K562 (cell line): ENCODE measurements at regions not wholly inside any gene's neighbourhood (a gene's known extent, or its start where the extent isn't known, plus 50 kb on each side); places are given as distances from the start of the nearest gene placed in this dataset.

Experiments
- HEY1 ChIP-seq: fragments of 250-450 bp; sonication (Bioruptor Pico); IDR thresholded peaks from 2 replicates; pipeline ENCODE4 v1.5.0; 2020; ENCODE audit warnings: mild to moderate bottlenecking, moderate library complexity, borderline replicate concordance
- HNRNPL ChIP-seq: fragments of 200-400 bp; formaldehyde crosslinking; IDR thresholded peaks from 2 replicates; pipeline ENCODE4 v1.6.1; 2017; ENCODE audit warnings: low read depth, mild to moderate bottlenecking, low read length
- NFIC ChIP-seq: fragments of 450-650 bp; IDR thresholded peaks from 2 replicates; pipeline ENCODE4 v1.6.1; 2017; ENCODE audit warnings: mild to moderate bottlenecking, inconsistent platforms
- POLR2H ChIP-seq: IDR thresholded peaks from 2 replicates; pipeline ENCODE4 v1.6.1; 2016; ENCODE audit warnings: missing genetic modification characterization, low read depth, mild to moderate bottlenecking, control low read depth, missing compliant biosample characterization, moderate library complexity
- SIN3A ChIP-seq, 2 experiments: fragments of 150-350 bp in 1 of 2; IDR thresholded peaks; 2 replicates each; pipeline ENCODE4 v1.6.1; 2011 to 2016; ENCODE audit warnings: borderline replicate concordance in 2 of 2, low read depth in 2 of 2, low read length in 2 of 2, mild to moderate bottlenecking in 2 of 2, moderate library complexity in 2 of 2; ENCODE audit not compliant: control insufficient read depth in 1 of 2
- TARDBP ChIP-seq: fragments of 450-650 bp; IDR thresholded peaks from 2 replicates; pipeline ENCODE4 v1.6.1; 2016
- TF ChIP-seq, protein P1 (sequence below): fragments of 250-450 bp; sonication (Bioruptor Pico); IDR thresholded peaks from 2 replicates; pipeline ENCODE4 v1.5.0; 2020; ENCODE audit warnings: mild to moderate bottlenecking
- TF ChIP-seq, protein P2 (sequence below), 2 experiments: fragments of 150-350 bp in 1 of 2; IDR thresholded peaks; 2 replicates each; pipeline ENCODE4 v1.6.1; 2012 to 2016; ENCODE audit warnings: low read depth in 2 of 2, low read length in 2 of 2, mild to moderate bottlenecking in 1 of 2, moderate library complexity in 1 of 2

- TF ChIP-seq, protein P1, sequence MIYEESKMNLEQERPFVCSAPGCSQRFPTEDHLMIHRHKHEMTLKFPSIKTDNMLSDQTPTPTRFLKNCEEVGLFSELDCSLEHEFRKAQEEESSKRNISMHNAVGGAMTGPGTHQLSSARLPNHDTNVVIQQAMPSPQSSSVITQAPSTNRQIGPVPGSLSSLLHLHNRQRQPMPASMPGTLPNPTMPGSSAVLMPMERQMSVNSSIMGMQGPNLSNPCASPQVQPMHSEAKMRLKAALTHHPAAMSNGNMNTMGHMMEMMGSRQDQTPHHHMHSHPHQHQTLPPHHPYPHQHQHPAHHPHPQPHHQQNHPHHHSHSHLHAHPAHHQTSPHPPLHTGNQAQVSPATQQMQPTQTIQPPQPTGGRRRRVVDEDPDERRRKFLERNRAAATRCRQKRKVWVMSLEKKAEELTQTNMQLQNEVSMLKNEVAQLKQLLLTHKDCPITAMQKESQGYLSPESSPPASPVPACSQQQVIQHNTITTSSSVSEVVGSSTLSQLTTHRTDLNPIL (CRISPR knock-in tag) = no peak
- TF ChIP-seq HEY1 (CRISPR knock-in tag) (no peak), TARDBP (no peak), POLR2H (no peak), SIN3A (IDR thresholded peaks at IDR 0.05; ENCODE audit: borderline replicate concordance in 2 of 2, control insufficient read depth in 1 of 2, low read depth in 2 of 2, low read length in 2 of 2) (no peak), NFIC (no peak), HNRNPL (no peak)
- TF ChIP-seq, protein P2, sequence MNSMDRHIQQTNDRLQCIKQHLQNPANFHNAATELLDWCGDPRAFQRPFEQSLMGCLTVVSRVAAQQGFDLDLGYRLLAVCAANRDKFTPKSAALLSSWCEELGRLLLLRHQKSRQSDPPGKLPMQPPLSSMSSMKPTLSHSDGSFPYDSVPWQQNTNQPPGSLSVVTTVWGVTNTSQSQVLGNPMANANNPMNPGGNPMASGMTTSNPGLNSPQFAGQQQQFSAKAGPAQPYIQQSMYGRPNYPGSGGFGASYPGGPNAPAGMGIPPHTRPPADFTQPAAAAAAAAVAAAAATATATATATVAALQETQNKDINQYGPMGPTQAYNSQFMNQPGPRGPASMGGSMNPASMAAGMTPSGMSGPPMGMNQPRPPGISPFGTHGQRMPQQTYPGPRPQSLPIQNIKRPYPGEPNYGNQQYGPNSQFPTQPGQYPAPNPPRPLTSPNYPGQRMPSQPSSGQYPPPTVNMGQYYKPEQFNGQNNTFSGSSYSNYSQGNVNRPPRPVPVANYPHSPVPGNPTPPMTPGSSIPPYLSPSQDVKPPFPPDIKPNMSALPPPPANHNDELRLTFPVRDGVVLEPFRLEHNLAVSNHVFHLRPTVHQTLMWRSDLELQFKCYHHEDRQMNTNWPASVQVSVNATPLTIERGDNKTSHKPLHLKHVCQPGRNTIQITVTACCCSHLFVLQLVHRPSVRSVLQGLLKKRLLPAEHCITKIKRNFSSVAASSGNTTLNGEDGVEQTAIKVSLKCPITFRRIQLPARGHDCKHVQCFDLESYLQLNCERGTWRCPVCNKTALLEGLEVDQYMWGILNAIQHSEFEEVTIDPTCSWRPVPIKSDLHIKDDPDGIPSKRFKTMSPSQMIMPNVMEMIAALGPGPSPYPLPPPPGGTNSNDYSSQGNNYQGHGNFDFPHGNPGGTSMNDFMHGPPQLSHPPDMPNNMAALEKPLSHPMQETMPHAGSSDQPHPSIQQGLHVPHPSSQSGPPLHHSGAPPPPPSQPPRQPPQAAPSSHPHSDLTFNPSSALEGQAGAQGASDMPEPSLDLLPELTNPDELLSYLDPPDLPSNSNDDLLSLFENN (IDR thresholded peaks at IDR 0.05; ENCODE audit: low read depth in 2 of 2, low read length in 2 of 2) = no peak
- TF ChIP-seq, all 486 proteins: peak for 0
Measured at GRCh38 chr13:74048756-74049155, 85.4 kb downstream of the KLF12 start (continued).
